Keratinocyte (primary cell): ENCODE measurements at regions not wholly inside any gene's neighbourhood (a gene's known extent, or its start where the extent isn't known, plus 50 kb on each side); places are given as distances from the start of the nearest gene placed in this dataset.

ENCODE experiments used
- DNase-seq: peaks from one replicate; pipeline ENCODE4 v3.0.0-alpha.2; 2011; ENCODE audit warnings: low read depth, missing footprints, low spot score
- FAIRE-seq: peaks from 2 replicates; lab custom pipeline; 2011; peaks lifted over from hg19 to GRCh38; lab: Jason Lieb, UNC
- H2AFZ ChIP-seq: 2 replicates; pipeline ENCODE4 v1.6.0; 2012; ENCODE audit warnings: low read length, control low read depth, inconsistent platforms; ENCODE audit not compliant: control insufficient read depth
- H3K27ac ChIP-seq: 2 replicates; pipeline ENCODE4 v1.5.1; 2011; ENCODE audit warnings: low read length; ENCODE audit not compliant: control insufficient read depth, insufficient read depth
- H3K27me3 ChIP-seq: 3 replicates; pipeline ENCODE4 v1.6.0; 2011; ENCODE audit warnings: low read length; ENCODE audit not compliant: control insufficient read depth, insufficient read depth; ENCODE audit errors: extremely low read depth
- H3K36me3 ChIP-seq, 2 experiments: 2 replicates in 1 of 2; 3 replicates in 1 of 2; pipeline ENCODE4 v1.5.1; 2011; ENCODE audit warnings: low read length in 2 of 2, mild to moderate bottlenecking in 1 of 2; ENCODE audit not compliant: control insufficient read depth in 2 of 2, insufficient read depth in 2 of 2; ENCODE audit errors: extremely low read depth in 1 of 2
- H3K4me1 ChIP-seq: 3 replicates; pipeline ENCODE4 v1.5.1; 2011; ENCODE audit warnings: low read length; ENCODE audit not compliant: control insufficient read depth, insufficient read depth; ENCODE audit errors: extremely low read depth
- H3K4me2 ChIP-seq: 3 replicates; pipeline ENCODE4 v1.6.0; 2011; ENCODE audit warnings: low read depth, low read length; ENCODE audit not compliant: control insufficient read depth, insufficient read depth; ENCODE audit errors: extremely low read depth
- H3K4me3 ChIP-seq, 3 experiments: fragments of 200-600 bp in 1 of 3; sonication (generic) in 1 of 3; 2 replicates in 2 of 3; 3 replicates in 1 of 3; pipeline ENCODE4 v1.5.1; 2011 to 2016; ENCODE audit warnings: low read length in 3 of 3, mild to moderate bottlenecking in 3 of 3, control low read depth in 2 of 3, inconsistent platforms in 1 of 3, low read depth in 1 of 3, mixed read lengths in 1 of 3, mixed run types in 1 of 3, moderate library complexity in 1 of 3; ENCODE audit not compliant: control insufficient read depth in 2 of 3, insufficient read depth in 2 of 3; ENCODE audit errors: extremely low read depth in 1 of 3
- H3K79me2 ChIP-seq: 2 replicates; pipeline ENCODE4 v1.6.0; 2012; ENCODE audit warnings: low read length; ENCODE audit not compliant: control insufficient read depth, insufficient read depth
- H3K9ac ChIP-seq: 3 replicates; pipeline ENCODE4 v1.6.0; 2011; ENCODE audit warnings: low read length; ENCODE audit not compliant: control insufficient read depth, insufficient read depth; ENCODE audit errors: extremely low read depth
- H3K9me1 ChIP-seq: 3 replicates; pipeline ENCODE4 v1.6.0; 2011; ENCODE audit warnings: low read length; ENCODE audit not compliant: control insufficient read depth, insufficient read depth; ENCODE audit errors: extremely low read depth
- H3K9me3 ChIP-seq: 2 replicates; pipeline ENCODE4 v1.5.1; 2012; ENCODE audit warnings: low read depth, low read length; ENCODE audit not compliant: control insufficient read depth
- H4K20me1 ChIP-seq: 3 replicates; pipeline ENCODE4 v1.6.0; 2011; ENCODE audit warnings: low read length; ENCODE audit not compliant: control insufficient read depth, insufficient read depth; ENCODE audit errors: extremely low read depth
- CTCF ChIP-seq, 3 experiments: IDR thresholded peaks in 1 of 3; conservative IDR thresholded peaks in 1 of 3; optimal IDR thresholded peaks in 1 of 3; 2 replicates in 2 of 3; 3 replicates in 1 of 3; pipeline versions ENCODE3 to v1.5.1; 2011; ENCODE audit warnings: low read length in 3 of 3, mild to moderate bottlenecking in 3 of 3, moderate library complexity in 2 of 3, control low read depth in 1 of 3, inconsistent platforms in 1 of 3; ENCODE audit not compliant: insufficient read depth in 2 of 3; ENCODE audit errors: extremely low read depth in 1 of 3
- EZH2 ChIP-seq: IDR thresholded peaks from one replicate; pipeline ENCODE4 v1.6.1; 2012; ENCODE audit warnings: inconsistent platforms, mild to moderate bottlenecking, low read length, moderate library complexity
- dilution Hi-C: fragments of 300-500 bp; cut with MboI; formaldehyde crosslinking; loops from one replicate; pipeline ENCODE4 v1.7.0; 2020; ENCODE audit warnings: low sequenced_read_pairs; ENCODE audit not compliant: extremely low pct_ligation_motif_present

- Histone ChIP-seq H2AFZ (no peak overlapping the region), H3K4me1 (no peaks in the 10 kb centered on the region), H3K4me2 (no peak overlapping the region), H3K9me1 (no peaks in the 10 kb centered on the region), H3K9me3 (no peaks in the 10 kb centered on the region), H3K9ac (no peak overlapping the region), H4K20me1 (no peaks in the 10 kb centered on the region), H3K27me3 (no peaks in the 10 kb centered on the region), H3K27ac (no peak overlapping the region), H3K4me3 (no peak overlapping the region), H3K36me3 (no peaks in the 10 kb centered on the region), H3K79me2 (no peaks in the 10 kb centered on the region)
- dilution Hi-C loops = no loop called here
- DNase-seq (no peak), FAIRE-seq (no peak)
- no peak for TF ChIP-seq EZH2
- TF ChIP-seq CTCF (optimal IDR thresholded peaks at IDR 0.05 in 1 of 3, IDR thresholded peaks at IDR 0.05 in 1 of 3, conservative IDR thresholded peaks at IDR 0.05 in 1 of 3; ENCODE audit: extremely low read depth in 1 of 3, insufficient read depth in 2 of 3, low read length in 3 of 3) = no peak
These were observed 860.3 kb downstream of the DIAPH3 start for GRCh38 chr13:59303433-59303832.

GRCh38 chr13:59304596-59304995 is 859.1 kb downstream of the DIAPH3 start:
- no peaks in the 10 kb centered on the region for H3K79me2 ChIP-seq

More at GRCh38 chr13:59304596-59304995, 859.1 kb downstream of the DIAPH3 start:
- no peaks in the 10 kb centered on the region for H4K20me1 ChIP-seq
- no peak overlapping the region for H3K9ac ChIP-seq
- no peaks in the 10 kb centered on the region for H3K27me3 ChIP-seq
- dilution Hi-C loops = no loop called here
- no peak overlapping the region for H3K4me3 ChIP-seq
- H3K4me1 ChIP-seq = no peaks in the 10 kb centered on the region
- no peak for DNase-seq
- TF ChIP-seq CTCF (optimal IDR thresholded peaks at IDR 0.05 in 1 of 3, IDR thresholded peaks at IDR 0.05 in 1 of 3, conservative IDR thresholded peaks at IDR 0.05 in 1 of 3; ENCODE audit: extremely low read depth in 1 of 3, insufficient read depth in 2 of 3, low read length in 3 of 3) = no peak
- no peak for TF ChIP-seq EZH2
- no peak overlapping the region for H2AFZ ChIP-seq
- no peaks in the 10 kb centered on the region for H3K9me3 ChIP-seq
- FAIRE-seq = no peak
- H3K4me2 ChIP-seq = no peak overlapping the region
- H3K27ac ChIP-seq = no peak overlapping the region
- H3K36me3 ChIP-seq = no peaks in the 10 kb centered on the region
- H3K9me1 ChIP-seq = no peaks in the 10 kb centered on the region
